HepG2 (cell line): ENCODE measurements at regions not wholly inside any gene's neighbourhood (a gene's known extent, or its start where the extent isn't known, plus 50 kb on each side); places are given as distances from the start of the nearest gene placed in this dataset.

Experiments
- BRD4 ChIP-seq: sonication (generic); formaldehyde crosslinking; IDR thresholded peaks from 2 replicates; pipeline ENCODE4 v1.4.0; 2020; ENCODE audit warnings: missing genetic modification reagents
- CREBL2 ChIP-seq: sonication (generic); formaldehyde crosslinking; IDR thresholded peaks from 2 replicates; pipeline ENCODE4 v1.8.1; 2023; ENCODE audit warnings: missing genetic modification reagents, mild to moderate bottlenecking, borderline replicate concordance
- ELF3 ChIP-seq: IDR thresholded peaks from 2 replicates; pipeline ENCODE4 v1.6.1; 2016; ENCODE audit warnings: missing genetic modification reagents, missing compliant biosample characterization
- FOXA1 ChIP-seq, 2 experiments: fragments of 450-650 bp in 1 of 2; sonication (generic) in 1 of 2; formaldehyde crosslinking in 1 of 2; IDR thresholded peaks; 2 replicates each; pipeline versions ENCODE4 v1.4.0 to v1.6.1; 2016 to 2020; ENCODE audit warnings: missing genetic modification reagents in 1 of 2
- GLMP ChIP-seq: sonication (generic); formaldehyde crosslinking; IDR thresholded peaks from 2 replicates; pipeline ENCODE4 v1.9.0; 2021; ENCODE audit warnings: missing genetic modification reagents, mild to moderate bottlenecking, borderline replicate concordance
- IRF2 ChIP-seq: IDR thresholded peaks from 2 replicates; pipeline ENCODE4 v1.6.1; 2018; ENCODE audit warnings: missing genetic modification reagents, missing compliant biosample characterization
- ISL2 ChIP-seq: sonication (generic); formaldehyde crosslinking; IDR thresholded peaks from 2 replicates; pipeline ENCODE4 v1.5.0; 2020; ENCODE audit warnings: missing genetic modification reagents
- MAF1 ChIP-seq: sonication (generic); formaldehyde crosslinking; IDR thresholded peaks from 2 replicates; pipeline ENCODE4 v1.5.0; 2020; ENCODE audit warnings: missing genetic modification reagents, borderline replicate concordance
- PRDM4 ChIP-seq: sonication (generic); formaldehyde crosslinking; IDR thresholded peaks from 2 replicates; pipeline ENCODE4 v1.9.0; 2021; ENCODE audit warnings: missing genetic modification reagents, borderline replicate concordance
- TOE1 ChIP-seq: sonication (generic); formaldehyde crosslinking; IDR thresholded peaks from 2 replicates; pipeline ENCODE4 v1.4.0; 2020; ENCODE audit warnings: mild to moderate bottlenecking, missing genetic modification reagents
- ZFP1 ChIP-seq: IDR thresholded peaks from 2 replicates; pipeline ENCODE4 v1.6.1; 2016
- ZFYVE20 ChIP-seq: sonication (generic); formaldehyde crosslinking; IDR thresholded peaks from 2 replicates; pipeline ENCODE4 v1.8.0; 2023; ENCODE audit warnings: low read depth, mild to moderate bottlenecking, moderate library complexity, missing genetic modification reagents, borderline replicate concordance
- ZNF234 ChIP-seq: sonication (generic); formaldehyde crosslinking; conservative IDR thresholded peaks from 2 replicates; pipeline ENCODE4 v1.5.1; 2020; ENCODE audit warnings: mild to moderate bottlenecking, missing genetic modification reagents
- ZNF350 ChIP-seq: sonication (generic); formaldehyde crosslinking; IDR thresholded peaks from 2 replicates; pipeline ENCODE4 v1.4.0; 2020; ENCODE audit warnings: mild to moderate bottlenecking, low read depth, missing genetic modification reagents, borderline replicate concordance
- ZNF44 ChIP-seq: sonication (generic); formaldehyde crosslinking; IDR thresholded peaks from 2 replicates; pipeline ENCODE4 v1.5.1; 2020; ENCODE audit warnings: mild to moderate bottlenecking, missing genetic modification reagents
- ZNF549 ChIP-seq: sonication (generic); formaldehyde crosslinking; IDR thresholded peaks from 2 replicates; pipeline ENCODE4 v1.5.0; 2020; ENCODE audit warnings: missing genetic modification reagents
- ZNF552 ChIP-seq: sonication (generic); formaldehyde crosslinking; IDR thresholded peaks from 2 replicates; pipeline ENCODE4 v1.9.0; 2022; ENCODE audit warnings: missing genetic modification reagents, mild to moderate bottlenecking, borderline replicate concordance
- ZNF672 ChIP-seq: sonication (generic); formaldehyde crosslinking; IDR thresholded peaks from 2 replicates; pipeline ENCODE4 v1.8.1; 2022; ENCODE audit warnings: missing genetic modification reagents
- ZNF746 ChIP-seq: sonication (generic); formaldehyde crosslinking; IDR thresholded peaks from 2 replicates; pipeline ENCODE4 v1.8.0; 2022; ENCODE audit warnings: mild to moderate bottlenecking, missing genetic modification reagents
- ZNF792 ChIP-seq: IDR thresholded peaks from 2 replicates; pipeline ENCODE4 v1.6.1; 2016
- ZNF800 ChIP-seq: sonication (generic); formaldehyde crosslinking; IDR thresholded peaks from 2 replicates; pipeline ENCODE4 v1.4.0; 2020; ENCODE audit warnings: missing genetic modification reagents
- ZSCAN21 ChIP-seq: sonication (generic); formaldehyde crosslinking; IDR thresholded peaks from 2 replicates; pipeline ENCODE4 v1.8.0; 2022; ENCODE audit warnings: mild to moderate bottlenecking, missing genetic modification reagents, moderate library complexity, borderline replicate concordance
- ZSCAN5A ChIP-seq: sonication (generic); formaldehyde crosslinking; IDR thresholded peaks from 2 replicates; pipeline ENCODE4 v1.8.0; 2022; ENCODE audit warnings: mild to moderate bottlenecking, missing genetic modification reagents, borderline replicate concordance

GRCh38 chr2:84302513-84303412 lies 156.3 kb downstream of the SUCLG1 start (continued):
- TF ChIP-seq PRDM4 (CRISPR knock-in tag) (no peak), ZNF552 (CRISPR knock-in tag) (no peak), TOE1 (CRISPR knock-in tag) (0 out of 2 replicates have a peak, but pooled peaks have one; percentile 30), IRF2 (CRISPR knock-in tag) (no peak), BRD4 (CRISPR knock-in tag) (no peak), FOXA1 (IDR thresholded peaks at IDR 0.05) (no peak), FOXA1 (CRISPR knock-in tag; IDR thresholded peaks at IDR 0.05) (no peak), ZNF746 (CRISPR knock-in tag) (no peak), ZSCAN5A (CRISPR knock-in tag) (peak; percentile 93), ISL2 (CRISPR knock-in tag) (peak; percentile 82; the same call in 1 of the 2 replicates), ZFYVE20 (CRISPR knock-in tag) (no peak), ELF3 (CRISPR knock-in tag) (no peak; the same call in 1 of the 2 replicates), ZSCAN21 (CRISPR knock-in tag) (no peak), GLMP (no peak), ZFP1 (CRISPR knock-in tag) (no peak), ZNF350 (CRISPR knock-in tag) (no peak), ZNF792 (CRISPR knock-in tag) (no peak), ZNF234 (CRISPR knock-in tag) (no peak), MAF1 (CRISPR knock-in tag) (no peak), ZNF44 (CRISPR knock-in tag) (peak; percentile 87; the same call in 1 of the 2 replicates), ZNF672 (CRISPR knock-in tag) (no peak), CREBL2 (CRISPR knock-in tag) (no peak), ZNF800 (CRISPR knock-in tag) (no peak), ZNF549 (CRISPR knock-in tag) (no peak)
